ENCODE measurements at regions not wholly inside any gene's neighbourhood (a gene's known extent, or its start where the extent isn't known, plus 50 kb on each side); places are given as distances from the start of the nearest gene placed in this dataset.

- DNase-seq: no peak
These were observed 133.6 kb downstream of the SH3BGRL2 start for GRCh38 chr6:79764747-79765146.

- no peak for DNase-seq
These were observed 132.2 kb downstream of the SH3BGRL2 start for GRCh38 chr6:79763301-79763700.

DNA sequence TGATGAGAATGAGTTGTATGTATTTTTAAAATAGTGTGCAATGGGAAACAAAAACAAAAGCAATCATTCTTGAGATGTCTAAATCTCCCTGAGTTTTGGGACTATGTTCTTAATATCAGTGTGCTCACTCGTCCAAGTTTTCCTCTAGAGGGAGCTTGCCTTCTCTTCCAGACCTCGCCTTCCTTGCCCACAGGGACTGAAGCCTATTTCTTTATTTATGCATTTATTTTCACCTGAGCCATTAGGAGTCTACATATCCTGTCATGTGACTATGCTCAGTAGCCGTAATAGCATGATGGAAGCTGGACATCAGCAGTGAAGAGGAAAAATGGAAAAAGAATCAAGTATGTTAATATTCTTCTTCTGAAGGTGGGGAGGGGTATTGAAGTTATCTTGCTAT lies 131.2 kb downstream of the SH3BGRL2 start:
- no peak for DNase-seq

- no peak for DNase-seq
These were observed 125.4 kb downstream of the SH3BGRL2 start for GRCh38 chr6:79756496-79756895.

DNA sequence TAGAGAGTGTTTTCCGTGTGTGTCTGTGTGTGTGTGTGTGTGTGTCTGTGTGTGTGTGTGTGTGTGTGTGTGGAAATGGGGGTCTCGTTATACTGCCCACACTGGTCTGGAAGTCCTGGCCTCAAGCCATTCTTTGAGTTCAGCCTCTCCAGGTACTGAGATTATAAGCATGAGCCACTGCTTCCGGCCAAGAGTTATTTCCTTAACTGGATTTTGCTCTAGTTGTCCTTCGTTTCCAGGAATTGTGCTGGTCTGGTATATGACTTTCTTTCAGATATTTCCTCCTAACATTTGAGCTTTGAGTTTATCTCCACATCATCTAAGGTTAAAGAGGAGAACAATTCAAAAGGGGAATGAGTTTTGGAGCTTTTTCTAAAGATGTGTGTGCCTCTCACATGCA lies 124.8 kb downstream of the SH3BGRL2 start:
- no peak for DNase-seq

Measured in effector CD4-positive, alpha-beta T cell (primary cell).